Lower leg skin (tissue), 4 donors: ENCODE measurements at regions not wholly inside any gene's neighbourhood (a gene's known extent, or its start where the extent isn't known, plus 50 kb on each side); places are given as distances from the start of the nearest gene placed in this dataset.

ENCODE experiments used
- DNase-seq, 2 donors: peaks; one replicate each; pipeline ENCODE4 v3.0.0-alpha.2; 2019; ENCODE audit warnings: low spot score in 2 of 2
- H3K4me3 ChIP-seq: fragments of 200-600 bp; sonication (generic); 2 replicates; pipeline ENCODE4 v1.5.1; 2017; ENCODE audit warnings: mild to moderate bottlenecking, low read depth; ENCODE audit not compliant: poor library complexity, severe bottlenecking
- CTCF ChIP-seq, 3 donors: fragments of 450-650 bp; IDR thresholded peaks; one replicate each; pipeline ENCODE4 v1.5.1; 2016; ENCODE audit warnings: antibody characterized with exemption in 3 of 3, mild to moderate bottlenecking in 3 of 3, moderate library complexity in 2 of 3
- POLR2A ChIP-seq, 2 donors: fragments of 450-650 bp; IDR thresholded peaks; one replicate each; pipeline ENCODE4 v1.6.1; 2016 to 2017; ENCODE audit warnings: antibody characterized with exemption in 2 of 2, mild to moderate bottlenecking in 1 of 2, moderate library complexity in 1 of 2
- WGBS, 2 donors: methylation state at CpG; one replicate each; pipeline ENCODE4 v1.1.5; 2018; 5-methylcytosine and 5-hydroxymethylcytosine counted together
- intact Hi-C: fragments of 100-400 bp; cut with DNase I; formaldehyde crosslinking; loops from one replicate; pipeline ENCODE4 v1.15.0; 2023; ENCODE audit warnings: low total_unique reads

GRCh38 chr3:148202386-148202785, 495.3 kb upstream of the AGTR1 start:
- 50 to 52% methylated on average over 1 of the region's 1 CpG for WGBS, 2 donors
- intact Hi-C loops = no loop called here
- TF ChIP-seq POLR2A (IDR thresholded peaks at IDR 0.05) (no peak), CTCF (IDR thresholded peaks at IDR 0.05) (no peak)
- no peak overlapping the region for H3K4me3 ChIP-seq
- no peak for DNase-seq

GRCh38 chr3:148203297-148204010, 494.2 kb upstream of the AGTR1 start:
- no peak for TF ChIP-seq CTCF (IDR thresholded peaks at IDR 0.05)
- no peak for TF ChIP-seq POLR2A (IDR thresholded peaks at IDR 0.05)
- WGBS, 2 donors = 63% methylated on average over 6 of the region's 6 CpGs
- no peak for DNase-seq
- intact Hi-C loops = no loop called here
- no peak overlapping the region for H3K4me3 ChIP-seq

DNA sequence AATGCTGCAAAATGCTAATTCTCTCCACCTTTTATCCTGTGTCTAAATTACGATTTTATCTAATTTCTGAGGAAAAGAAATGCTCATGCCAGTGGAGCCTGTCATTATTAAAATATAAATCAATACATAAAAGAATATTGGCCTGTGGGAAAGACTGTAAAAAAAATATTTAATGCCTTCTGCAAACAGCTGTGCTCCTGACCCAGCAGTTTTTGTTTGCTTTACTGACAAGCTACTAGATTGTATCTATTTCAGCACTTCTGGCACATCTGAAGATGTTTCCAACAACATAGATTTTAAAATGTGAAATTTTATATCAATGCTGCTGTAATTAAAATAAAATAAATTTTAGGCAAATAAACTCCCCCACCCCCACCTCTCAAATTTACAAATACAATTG, 493.6 kb upstream of the AGTR1 start:
- DNase-seq = no peak
- WGBS, 2 donors = 51 to 72% methylated on average over 1 of the region's 1 CpG
- H3K4me3 ChIP-seq = no peak overlapping the region
- TF ChIP-seq CTCF (IDR thresholded peaks at IDR 0.05) (no peak), POLR2A (IDR thresholded peaks at IDR 0.05) (no peak)
- intact Hi-C loops = no loop called here

DNA sequence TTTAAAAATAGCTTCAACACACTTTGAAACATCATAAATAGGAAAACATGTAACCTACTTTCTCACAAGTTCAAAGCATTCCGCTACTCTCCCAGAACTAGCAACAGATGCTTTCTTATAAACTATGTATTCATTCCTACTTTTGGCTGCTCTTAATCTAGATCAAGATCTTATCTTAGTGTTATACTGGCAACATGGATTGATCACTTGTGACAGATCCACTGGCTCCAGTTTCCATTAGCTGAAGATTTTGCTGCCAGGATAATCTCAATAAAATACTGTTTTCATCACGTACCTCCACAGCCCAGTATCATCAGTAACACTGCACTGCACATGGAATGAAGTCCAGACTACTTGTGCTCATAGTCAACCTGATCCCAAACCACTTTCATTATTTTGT, 491.7 kb upstream of the AGTR1 start:
- H3K4me3 ChIP-seq = no peak overlapping the region
- intact Hi-C loops = no loop called here
- 60 to 65% methylated on average over 2 of the region's 2 CpGs for WGBS, 2 donors
- DNase-seq = no peak
- TF ChIP-seq POLR2A (IDR thresholded peaks at IDR 0.05) (no peak), CTCF (IDR thresholded peaks at IDR 0.05) (no peak)

DNA sequence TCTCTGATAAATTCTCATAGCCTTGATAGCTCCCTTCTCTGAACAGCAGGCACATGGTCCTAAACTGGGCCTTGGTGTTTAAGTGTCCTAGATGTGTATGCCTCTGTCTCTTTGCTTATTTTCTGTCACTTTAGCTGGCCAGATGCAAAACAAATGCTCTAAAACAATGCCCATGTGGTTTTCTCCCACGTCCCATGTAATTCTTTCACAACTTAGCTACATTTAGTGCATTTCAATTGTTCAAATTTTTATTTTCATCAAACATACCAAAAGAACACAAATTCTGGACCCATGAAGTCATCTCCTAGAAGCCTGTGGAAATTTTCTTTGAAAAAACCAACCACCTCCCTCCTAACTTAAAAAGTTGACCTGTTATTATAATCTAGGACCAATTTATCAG, 491.3 kb upstream of the AGTR1 start:
- TF ChIP-seq CTCF (IDR thresholded peaks at IDR 0.05) (no peak), POLR2A (IDR thresholded peaks at IDR 0.05) (no peak)
- WGBS, 2 donors = 46 to 57% methylated on average over 1 of the region's 1 CpG
- intact Hi-C loops = no loop called here
- DNase-seq = no peak
- no peak overlapping the region for H3K4me3 ChIP-seq

DNA sequence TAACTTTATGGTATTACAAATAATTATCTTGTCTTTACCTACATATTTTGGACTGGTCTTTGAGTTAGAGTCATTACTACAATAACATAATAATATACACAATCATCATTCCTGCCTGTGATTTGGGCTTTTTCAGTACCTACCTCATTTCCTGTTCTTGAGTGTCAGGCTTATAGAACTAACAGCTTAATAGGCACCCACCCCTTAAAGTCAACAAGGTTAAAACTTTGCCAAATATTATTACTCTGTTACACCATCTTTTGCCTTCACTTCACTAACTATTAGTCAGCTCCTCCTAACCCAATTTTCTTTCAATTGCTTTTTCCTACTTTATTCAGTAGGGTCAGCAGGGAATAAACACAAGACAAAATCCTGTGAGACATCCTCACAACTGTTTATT, 488.7 kb upstream of the AGTR1 start:
- no peak overlapping the region for H3K4me3 ChIP-seq
- no peak for DNase-seq
- intact Hi-C loops = no loop called here
- no peak for TF ChIP-seq POLR2A (IDR thresholded peaks at IDR 0.05)
- TF ChIP-seq CTCF (IDR thresholded peaks at IDR 0.05) = no peak
